Panc1 (cell line): ENCODE measurements at regions not wholly inside any gene's neighbourhood (a gene's known extent, or its start where the extent isn't known, plus 50 kb on each side); places are given as distances from the start of the nearest gene placed in this dataset.

Source experiments
- POLR2AphosphoS5 ChIP-seq: IDR thresholded peaks from 2 replicates; pipeline ENCODE4 v1.6.1; 2012; ENCODE audit warnings: mild to moderate bottlenecking, low read depth, low read length, moderate library complexity
- TF ChIP-seq, protein P1 (sequence below): fragments of 450-650 bp; IDR thresholded peaks from 2 replicates; pipeline ENCODE4 v1.5.1; 2017; ENCODE audit warnings: mild to moderate bottlenecking

DNA sequence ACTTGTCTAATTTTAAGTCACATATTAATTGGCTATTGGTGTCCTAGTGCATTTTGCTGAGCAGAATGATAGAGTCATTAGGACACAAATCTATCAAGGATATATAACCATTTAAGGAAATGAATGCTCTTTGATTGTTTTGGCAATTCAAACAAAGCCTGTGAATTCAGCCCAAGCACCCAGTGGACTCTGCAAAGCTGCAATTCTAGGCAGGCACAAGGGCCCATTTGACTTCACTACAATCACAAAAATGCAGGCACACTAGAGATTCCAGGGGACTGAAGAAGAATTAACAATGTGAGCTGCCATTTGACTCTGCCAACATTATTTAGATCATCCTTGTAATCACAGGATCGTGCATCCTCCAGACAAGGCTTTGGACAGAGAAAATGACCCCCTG, 544.2 kb upstream of the PHF14 start:
- TF ChIP-seq, protein P1, sequence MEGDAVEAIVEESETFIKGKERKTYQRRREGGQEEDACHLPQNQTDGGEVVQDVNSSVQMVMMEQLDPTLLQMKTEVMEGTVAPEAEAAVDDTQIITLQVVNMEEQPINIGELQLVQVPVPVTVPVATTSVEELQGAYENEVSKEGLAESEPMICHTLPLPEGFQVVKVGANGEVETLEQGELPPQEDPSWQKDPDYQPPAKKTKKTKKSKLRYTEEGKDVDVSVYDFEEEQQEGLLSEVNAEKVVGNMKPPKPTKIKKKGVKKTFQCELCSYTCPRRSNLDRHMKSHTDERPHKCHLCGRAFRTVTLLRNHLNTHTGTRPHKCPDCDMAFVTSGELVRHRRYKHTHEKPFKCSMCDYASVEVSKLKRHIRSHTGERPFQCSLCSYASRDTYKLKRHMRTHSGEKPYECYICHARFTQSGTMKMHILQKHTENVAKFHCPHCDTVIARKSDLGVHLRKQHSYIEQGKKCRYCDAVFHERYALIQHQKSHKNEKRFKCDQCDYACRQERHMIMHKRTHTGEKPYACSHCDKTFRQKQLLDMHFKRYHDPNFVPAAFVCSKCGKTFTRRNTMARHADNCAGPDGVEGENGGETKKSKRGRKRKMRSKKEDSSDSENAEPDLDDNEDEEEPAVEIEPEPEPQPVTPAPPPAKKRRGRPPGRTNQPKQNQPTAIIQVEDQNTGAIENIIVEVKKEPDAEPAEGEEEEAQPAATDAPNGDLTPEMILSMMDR, result no peak
- no peak for TF ChIP-seq POLR2AphosphoS5
